RWPE2 (cell line): ENCODE measurements at regions not wholly inside any gene's neighbourhood (a gene's known extent, or its start where the extent isn't known, plus 50 kb on each side); places are given as distances from the start of the nearest gene placed in this dataset.

Experiments
- ATAC-seq: fragments of 200-7000 bp; cut with Tn5 transposase; 3 replicates; pipeline ENCODE4 v1.9.1; 2021; ENCODE audit warnings: low read depth
- DNase-seq: peaks from one replicate; pipeline ENCODE4 v3.0.0-alpha.2; 2020; ENCODE audit warnings: low spot score
- H3K27ac ChIP-seq: fragments of 450-650 bp; 2 replicates; pipeline ENCODE4 v1.5.1; 2017; ENCODE audit warnings: mild to moderate bottlenecking; ENCODE audit not compliant: poor library complexity, severe bottlenecking
- H3K27me3 ChIP-seq: fragments of 250-450 bp; sonication (Bioruptor Pico); 2 replicates; pipeline ENCODE4 v1.5.1; 2021; ENCODE audit warnings: mild to moderate bottlenecking, moderate library complexity; ENCODE audit not compliant: insufficient read depth, poor library complexity, severe bottlenecking
- H3K36me3 ChIP-seq: fragments of 250-450 bp; sonication (Bioruptor Pico); 2 replicates; pipeline ENCODE4 v1.5.1; 2020; ENCODE audit warnings: low read depth, mild to moderate bottlenecking, moderate library complexity
- H3K4me1 ChIP-seq: fragments of 250-450 bp; sonication (Bioruptor Pico); 2 replicates; pipeline ENCODE4 v1.5.1; 2021; ENCODE audit warnings: mild to moderate bottlenecking, moderate library complexity; ENCODE audit not compliant: insufficient read depth, poor library complexity, severe bottlenecking
- H3K4me3 ChIP-seq: fragments of 250-450 bp; sonication (Bioruptor Pico); 2 replicates; pipeline ENCODE4 v1.5.1; 2021; ENCODE audit warnings: mild to moderate bottlenecking, moderate library complexity; ENCODE audit not compliant: severe bottlenecking
- H3K9me3 ChIP-seq: fragments of 250-450 bp; sonication (Bioruptor Pico); 2 replicates; pipeline ENCODE4 v1.5.1; 2021; ENCODE audit warnings: mild to moderate bottlenecking, moderate library complexity; ENCODE audit not compliant: severe bottlenecking
- CTCF ChIP-seq: fragments of 450-650 bp; IDR thresholded peaks from one replicate; pipeline ENCODE4 v1.5.1; 2017; ENCODE audit warnings: mild to moderate bottlenecking, moderate library complexity; ENCODE audit not compliant: poor library complexity, severe bottlenecking

- no peak for DNase-seq
- H3K4me1 ChIP-seq = no peaks in the 10 kb centered on the region
- no peaks in the 10 kb centered on the region for H3K9me3 ChIP-seq
- no peak for TF ChIP-seq CTCF
- no peak overlapping the region for H3K27ac ChIP-seq
- no peak overlapping the region for H3K4me3 ChIP-seq
- ATAC-seq = no peak; the same call in 2 of the 3 replicates
- no peaks in the 10 kb centered on the region for H3K36me3 ChIP-seq
- no peaks in the 10 kb centered on the region for H3K27me3 ChIP-seq
Measured at GRCh38 chr14:66111891-66112290, 374.3 kb upstream of the CCDC196 start.

- ATAC-seq (no peak), DNase-seq (no peak)
- no peak overlapping the region for H3K4me3 ChIP-seq
- no peaks in the 10 kb centered on the region for H3K36me3 ChIP-seq
- H3K9me3 ChIP-seq = no peaks in the 10 kb centered on the region
- H3K4me1 ChIP-seq = peaks cover 12% of the 10 kb centered on the region
- no peak overlapping the region for H3K27ac ChIP-seq
- no peak for TF ChIP-seq CTCF
- H3K27me3 ChIP-seq = no peaks in the 10 kb centered on the region
Measured at GRCh38 chr14:66114071-66114470, 372.1 kb upstream of the CCDC196 start.

GRCh38 chr14:66115740-66116502 is 370.2 kb upstream of the CCDC196 start:
- no peak for TF ChIP-seq CTCF
- H3K27ac ChIP-seq = no peak overlapping the region
- H3K4me1 ChIP-seq = peaks cover 12% of the 10 kb centered on the region
- no peaks in the 10 kb centered on the region for H3K9me3 ChIP-seq
- H3K27me3 ChIP-seq = no peaks in the 10 kb centered on the region
- H3K36me3 ChIP-seq = no peaks in the 10 kb centered on the region
- no peak for ATAC-seq
- no peak overlapping the region for H3K4me3 ChIP-seq
- DNase-seq = no peak

- no peaks in the 10 kb centered on the region for H3K27me3 ChIP-seq
- no peak overlapping the region for H3K4me3 ChIP-seq
- no peaks in the 10 kb centered on the region for H3K9me3 ChIP-seq
- ATAC-seq (no peak), DNase-seq (no peak)
- no peaks in the 10 kb centered on the region for H3K36me3 ChIP-seq
- H3K4me1 ChIP-seq = peaks cover 12% of the 10 kb centered on the region
- no peak overlapping the region for H3K27ac ChIP-seq
- TF ChIP-seq CTCF = no peak
Measured at GRCh38 chr14:66116732-66117131, 369.4 kb upstream of the CCDC196 start.

- DNase-seq (no peak), ATAC-seq (peak; percentile 99)
- no peaks in the 10 kb centered on the region for H3K9me3 ChIP-seq
- no peaks in the 10 kb centered on the region for H3K27me3 ChIP-seq
- H3K36me3 ChIP-seq = no peaks in the 10 kb centered on the region
- H3K4me3 ChIP-seq = no peak overlapping the region
- H3K4me1 ChIP-seq = peaks cover 12% of the 10 kb centered on the region
- no peak for TF ChIP-seq CTCF
- peak overlapping the region; percentile 39 for H3K27ac ChIP-seq
Measured at GRCh38 chr14:66117600-66117999, 368.6 kb upstream of the CCDC196 start.
